ENCODE measurements at regions not wholly inside any gene's neighbourhood (a gene's known extent, or its start where the extent isn't known, plus 50 kb on each side); places are given as distances from the start of the nearest gene placed in this dataset.

DNA sequence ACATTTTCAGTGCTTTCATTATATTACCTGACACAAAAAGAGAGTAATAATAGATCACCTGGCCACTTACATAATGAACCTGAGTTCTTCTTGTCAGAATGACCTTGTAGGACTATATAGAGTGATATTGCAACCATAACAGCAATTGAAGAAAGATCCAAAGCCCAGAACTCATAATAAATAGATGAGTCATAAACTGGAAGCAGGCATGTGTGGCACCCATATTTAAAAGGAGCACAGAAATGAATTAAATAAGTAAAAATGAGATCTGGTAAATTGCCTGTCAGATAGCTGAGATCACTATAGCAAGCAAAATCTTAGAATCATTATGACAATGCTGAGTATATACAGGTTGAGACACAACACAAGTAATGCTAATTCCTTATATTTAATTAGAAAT lies 331.8 kb downstream of the AASDHPPT start:
- CTCF ChIA-PET (ENCODE audit: partially characterized antibody): no interaction called here
- Histone ChIP-seq H3K27ac (ENCODE audit: low read depth, low read length) (no peak overlapping the region), H3K4me3 (ENCODE audit: low read length in 2 of 2) (no peak overlapping the region), H3K9me3 (ENCODE audit: control insufficient read depth in 1 of 2, low read length in 2 of 2) (no peaks in the 10 kb centered on the region), H3K27me3 (ENCODE audit: insufficient read depth, low read length) (no peaks in the 10 kb centered on the region), H3K4me1 (ENCODE audit: insufficient read depth, low read length) (no peaks in the 10 kb centered on the region), H3K36me3 (ENCODE audit: insufficient read depth, low read length) (no peaks in the 10 kb centered on the region)
- POLR2A ChIA-PET (ENCODE audit: partially characterized antibody): no interaction called here
- Mint-ChIP-seq H3K27ac (no peak overlapping the region), H3K27me3 (no peaks in the 10 kb centered on the region), H3K36me3 (no peaks in the 10 kb centered on the region), H3K9me3 (peaks cover 0 to 6% (median under 1%) of the 10 kb centered on the region in 8 donors), H3K4me3 (no peak overlapping the region), H3K4me1 (no peaks in the 10 kb centered on the region)
- intact Hi-C loops (cut with micrococcal nuclease): no loop called here
- DNase-seq: no peak

DNA sequence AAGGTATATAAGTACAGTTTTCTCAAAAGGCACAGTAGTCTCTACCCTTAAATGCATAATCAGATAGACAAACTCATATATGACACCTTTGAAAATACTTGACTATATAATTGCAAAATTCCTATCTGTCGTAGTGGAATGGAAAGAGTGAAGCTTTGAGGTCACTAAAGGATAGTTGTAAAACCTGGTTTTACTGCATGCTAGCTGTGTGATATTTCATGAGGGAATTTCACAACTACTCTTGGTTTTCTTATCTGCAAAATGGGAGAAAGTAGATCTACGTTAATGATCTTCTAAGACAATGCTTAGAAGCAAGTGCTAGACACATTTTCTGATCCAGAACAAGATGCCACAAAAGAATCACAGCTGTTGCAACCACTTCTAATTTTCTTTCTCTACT lies 332.2 kb downstream of the AASDHPPT start:
- Histone ChIP-seq H3K27me3 (ENCODE audit: insufficient read depth, low read length) (no peaks in the 10 kb centered on the region), H3K4me3 (ENCODE audit: low read length in 2 of 2) (no peak overlapping the region), H3K4me1 (ENCODE audit: insufficient read depth, low read length) (no peaks in the 10 kb centered on the region), H3K9me3 (ENCODE audit: control insufficient read depth in 1 of 2, low read length in 2 of 2) (no peaks in the 10 kb centered on the region), H3K27ac (ENCODE audit: low read depth, low read length) (no peak overlapping the region), H3K36me3 (ENCODE audit: insufficient read depth, low read length) (no peaks in the 10 kb centered on the region)
- CTCF ChIA-PET (ENCODE audit: partially characterized antibody): no interaction called here
- H3K4me1 Mint-ChIP-seq: no peaks in the 10 kb centered on the region
- POLR2A ChIA-PET (ENCODE audit: partially characterized antibody): no interaction called here
- intact Hi-C loops (cut with micrococcal nuclease): no loop called here
- no peak overlapping the region for H3K27ac Mint-ChIP-seq
- H3K9me3 Mint-ChIP-seq: peaks cover 0 to 5% (median 1%) of the 10 kb centered on the region in 8 donors
- no peak for DNase-seq
- no peaks in the 10 kb centered on the region for H3K36me3 Mint-ChIP-seq
- H3K4me3 Mint-ChIP-seq: no peak overlapping the region
- H3K27me3 Mint-ChIP-seq: no peaks in the 10 kb centered on the region

- Histone ChIP-seq H3K4me1 (ENCODE audit: insufficient read depth, low read length) (no peaks in the 10 kb centered on the region), H3K9me3 (ENCODE audit: control insufficient read depth in 1 of 2, low read length in 2 of 2) (no peaks in the 10 kb centered on the region), H3K27me3 (ENCODE audit: insufficient read depth, low read length) (no peaks in the 10 kb centered on the region), H3K27ac (ENCODE audit: low read depth, low read length) (no peak overlapping the region), H3K36me3 (ENCODE audit: insufficient read depth, low read length) (no peaks in the 10 kb centered on the region), H3K4me3 (ENCODE audit: low read length in 2 of 2) (no peak overlapping the region)
- CTCF ChIA-PET (ENCODE audit: partially characterized antibody): no interaction called here
- POLR2A ChIA-PET (ENCODE audit: partially characterized antibody): no interaction called here
- no peak overlapping the region for H3K4me3 Mint-ChIP-seq
- H3K27me3 Mint-ChIP-seq: no peaks in the 10 kb centered on the region
- intact Hi-C loops (cut with micrococcal nuclease): no loop called here
- peaks cover 0 to 4% (median 0%) of the 10 kb centered on the region in 8 donors for H3K9me3 Mint-ChIP-seq
- peak overlapping the region in 1 of 7 donors; percentile 71 for H3K27ac Mint-ChIP-seq
- DNase-seq: no peak
- no peaks in the 10 kb centered on the region for H3K36me3 Mint-ChIP-seq
- no peaks in the 10 kb centered on the region for H3K4me1 Mint-ChIP-seq
These were observed 333.4 kb downstream of the AASDHPPT start for GRCh38 chr11:106410902-106411301.

GRCh38 chr11:106413222-106413621 lies 335.8 kb downstream of the AASDHPPT start:
- POLR2A ChIA-PET (ENCODE audit: partially characterized antibody): no interaction called here
- H3K27me3 Mint-ChIP-seq: no peaks in the 10 kb centered on the region
- no peak for DNase-seq

GRCh38 chr11:106415510-106415909 lies 338.0 kb downstream of the AASDHPPT start:
- no peaks in the 10 kb centered on the region for H3K4me1 Mint-ChIP-seq
- peaks cover 0 to 4% (median 0%) of the 10 kb centered on the region in 8 donors for H3K9me3 Mint-ChIP-seq
- ChIA-PET POLR2A (ENCODE audit: partially characterized antibody) (no interaction called here), CTCF (ENCODE audit: partially characterized antibody) (no interaction called here)
- DNase-seq: no peak
- no peak overlapping the region for H3K4me3 Mint-ChIP-seq
- no peaks in the 10 kb centered on the region for H3K36me3 Mint-ChIP-seq
- H3K27me3 Mint-ChIP-seq: no peaks in the 10 kb centered on the region
- Histone ChIP-seq H3K9me3 (ENCODE audit: control insufficient read depth in 1 of 2, low read length in 2 of 2) (no peaks in the 10 kb centered on the region), H3K4me3 (ENCODE audit: low read length in 2 of 2) (no peak overlapping the region), H3K27me3 (ENCODE audit: insufficient read depth, low read length) (no peaks in the 10 kb centered on the region), H3K36me3 (ENCODE audit: insufficient read depth, low read length) (no peaks in the 10 kb centered on the region), H3K4me1 (ENCODE audit: insufficient read depth, low read length) (no peaks in the 10 kb centered on the region), H3K27ac (ENCODE audit: low read depth, low read length) (no peak overlapping the region)
- intact Hi-C loops (cut with micrococcal nuclease): no loop called here
- no peak overlapping the region for H3K27ac Mint-ChIP-seq

More at GRCh38 chr11:106413222-106413621, 335.8 kb downstream of the AASDHPPT start:
- Histone ChIP-seq H3K27me3 (ENCODE audit: insufficient read depth, low read length) (no peaks in the 10 kb centered on the region), H3K36me3 (ENCODE audit: insufficient read depth, low read length) (no peaks in the 10 kb centered on the region), H3K4me3 (ENCODE audit: low read length in 2 of 2) (no peak overlapping the region), H3K4me1 (ENCODE audit: insufficient read depth, low read length) (no peaks in the 10 kb centered on the region), H3K9me3 (ENCODE audit: control insufficient read depth in 1 of 2, low read length in 2 of 2) (no peaks in the 10 kb centered on the region), H3K27ac (ENCODE audit: low read depth, low read length) (no peak overlapping the region)
- no peaks in the 10 kb centered on the region for H3K4me1 Mint-ChIP-seq
- CTCF ChIA-PET (ENCODE audit: partially characterized antibody): no interaction called here
- intact Hi-C loops (cut with micrococcal nuclease): no loop called here
- no peaks in the 10 kb centered on the region for H3K36me3 Mint-ChIP-seq
- H3K27ac Mint-ChIP-seq: no peak overlapping the region
- H3K4me3 Mint-ChIP-seq: no peak overlapping the region
- peaks cover 0 to 4% (median 0%) of the 10 kb centered on the region in 8 donors for H3K9me3 Mint-ChIP-seq

- Mint-ChIP-seq H3K4me1 (no peaks in the 10 kb centered on the region), H3K27ac (no peak overlapping the region), H3K27me3 (no peaks in the 10 kb centered on the region), H3K9me3 (peaks cover 0 to 4% (median 0%) of the 10 kb centered on the region in 8 donors), H3K36me3 (no peaks in the 10 kb centered on the region), H3K4me3 (no peak overlapping the region)
- Histone ChIP-seq H3K27me3 (ENCODE audit: insufficient read depth, low read length) (no peaks in the 10 kb centered on the region), H3K4me3 (ENCODE audit: low read length in 2 of 2) (no peak overlapping the region), H3K4me1 (ENCODE audit: insufficient read depth, low read length) (no peaks in the 10 kb centered on the region), H3K36me3 (ENCODE audit: insufficient read depth, low read length) (no peaks in the 10 kb centered on the region), H3K27ac (ENCODE audit: low read depth, low read length) (no peak overlapping the region), H3K9me3 (ENCODE audit: control insufficient read depth in 1 of 2, low read length in 2 of 2) (no peaks in the 10 kb centered on the region)
- intact Hi-C loops (cut with micrococcal nuclease): no loop called here
- CTCF ChIA-PET (ENCODE audit: partially characterized antibody): no interaction called here
- DNase-seq: no peak
- POLR2A ChIA-PET (ENCODE audit: partially characterized antibody): no interaction called here
These were observed 341.3 kb downstream of the AASDHPPT start for GRCh38 chr11:106418791-106419190.

- Mint-ChIP-seq H3K36me3 (no peaks in the 10 kb centered on the region), H3K27me3 (no peaks in the 10 kb centered on the region), H3K4me3 (no peak overlapping the region), H3K9me3 (peaks cover 0 to 3% (median 0%) of the 10 kb centered on the region in 8 donors), H3K4me1 (no peaks in the 10 kb centered on the region), H3K27ac (no peak overlapping the region)
- H3K4me3 ChIP-seq (ENCODE audit: low read length in 2 of 2): no peak overlapping the region
- intact Hi-C loops (cut with micrococcal nuclease): no loop called here
- no peak for DNase-seq
- no peaks in the 10 kb centered on the region for H3K36me3 ChIP-seq (ENCODE audit: insufficient read depth, low read length)
- CTCF ChIA-PET (ENCODE audit: partially characterized antibody): no interaction called here
- POLR2A ChIA-PET (ENCODE audit: partially characterized antibody): no interaction called here
- H3K4me1 ChIP-seq (ENCODE audit: insufficient read depth, low read length): no peaks in the 10 kb centered on the region
- no peak overlapping the region for H3K27ac ChIP-seq (ENCODE audit: low read depth, low read length)
- no peaks in the 10 kb centered on the region for H3K9me3 ChIP-seq (ENCODE audit: control insufficient read depth in 1 of 2, low read length in 2 of 2)
- no peaks in the 10 kb centered on the region for H3K27me3 ChIP-seq (ENCODE audit: insufficient read depth, low read length)
These were observed 342.7 kb downstream of the AASDHPPT start for GRCh38 chr11:106420048-106420665.

DNA sequence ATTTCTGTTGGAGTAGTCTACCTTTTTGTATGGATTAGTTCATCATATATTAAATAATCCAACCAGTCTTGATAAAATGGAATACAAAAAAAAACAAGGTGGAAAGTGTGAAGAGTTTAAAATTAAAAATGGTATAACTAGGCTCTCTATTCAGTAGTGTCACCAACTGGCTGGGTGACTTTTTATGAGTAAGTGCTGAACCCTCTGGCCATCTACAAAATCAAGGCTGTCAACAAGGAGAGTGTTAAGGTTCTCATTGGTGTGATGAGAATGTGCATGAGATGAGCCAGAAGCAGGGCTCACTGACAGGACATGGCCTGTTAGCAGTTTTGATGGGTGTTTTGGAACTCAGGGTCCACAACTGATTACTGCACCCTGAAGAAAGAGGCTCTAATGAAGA lies 343.2 kb downstream of the AASDHPPT start:
- H3K27me3 Mint-ChIP-seq: no peaks in the 10 kb centered on the region
- Histone ChIP-seq H3K4me3 (ENCODE audit: low read length in 2 of 2) (no peak overlapping the region), H3K9me3 (ENCODE audit: control insufficient read depth in 1 of 2, low read length in 2 of 2) (no peaks in the 10 kb centered on the region), H3K4me1 (ENCODE audit: insufficient read depth, low read length) (no peaks in the 10 kb centered on the region), H3K27me3 (ENCODE audit: insufficient read depth, low read length) (no peaks in the 10 kb centered on the region), H3K27ac (ENCODE audit: low read depth, low read length) (no peak overlapping the region), H3K36me3 (ENCODE audit: insufficient read depth, low read length) (no peaks in the 10 kb centered on the region)
- no peak overlapping the region for H3K27ac Mint-ChIP-seq
- DNase-seq: no peak
- CTCF ChIA-PET (ENCODE audit: partially characterized antibody): no interaction called here
- POLR2A ChIA-PET (ENCODE audit: partially characterized antibody): no interaction called here
- no peaks in the 10 kb centered on the region for H3K36me3 Mint-ChIP-seq
- intact Hi-C loops (cut with micrococcal nuclease): no loop called here
- H3K4me3 Mint-ChIP-seq: no peak overlapping the region
- H3K9me3 Mint-ChIP-seq: peaks cover 0 to 3% (median 0%) of the 10 kb centered on the region in 8 donors
- H3K4me1 Mint-ChIP-seq: no peaks in the 10 kb centered on the region

Measured in CD4-positive, alpha-beta memory T cell (primary cell).